ENCODE measurements at regions not wholly inside any gene's neighbourhood (a gene's known extent, or its start where the extent isn't known, plus 50 kb on each side); places are given as distances from the start of the nearest gene placed in this dataset.
"Not testable (repeated sequence)": the region's sequence is repeated elsewhere in the genome, so short reads cannot be mapped to it uniquely, and the experiment has no call there.

- DNase-seq (ENCODE audit: low read depth): no peak
These were observed 151.0 kb downstream of the MREG start for GRCh38 chr2:215862351-215862771.

- no peak for DNase-seq (ENCODE audit: low read depth)
These were observed 151.6 kb downstream of the MREG start for GRCh38 chr2:215861607-215862350.

- no peak for DNase-seq (ENCODE audit: low read depth)
These were observed 157.3 kb downstream of the MREG start for GRCh38 chr2:215856080-215856479.

- not testable (repeated sequence) for DNase-seq (ENCODE audit: low read depth)
These were observed 158.0 kb downstream of the MREG start for GRCh38 chr2:215855308-215855707.

GRCh38 chr2:215854008-215854407 lies 159.3 kb downstream of the MREG start:
- no peak for DNase-seq (ENCODE audit: low read depth)

GRCh38 chr2:215851696-215852095 lies 161.7 kb downstream of the MREG start:
- DNase-seq (ENCODE audit: low read depth): no peak

- no peak for DNase-seq (ENCODE audit: low read depth)
These were observed 162.3 kb downstream of the MREG start for GRCh38 chr2:215851082-215851481.

- no peak for DNase-seq (ENCODE audit: low read depth)
These were observed 163.0 kb downstream of the MREG start for GRCh38 chr2:215850380-215850779.

GRCh38 chr2:215849771-215850170 lies 163.6 kb downstream of the MREG start:
- no peak for DNase-seq (ENCODE audit: low read depth)

- DNase-seq (ENCODE audit: low read depth): no peak
These were observed 164.7 kb downstream of the MREG start for GRCh38 chr2:215848698-215849097.

- no peak for DNase-seq (ENCODE audit: low read depth)
These were observed 165.2 kb downstream of the MREG start for GRCh38 chr2:215848146-215848545.

- no peak for DNase-seq (ENCODE audit: low read depth)
These were observed 165.6 kb downstream of the MREG start for GRCh38 chr2:215847718-215848117.

GRCh38 chr2:215847056-215847455 lies 166.3 kb downstream of the MREG start:
- DNase-seq (ENCODE audit: low read depth): no peak

GRCh38 chr2:215845839-215846586 lies 167.3 kb downstream of the MREG start:
- no peak for DNase-seq (ENCODE audit: low read depth)

- DNase-seq (ENCODE audit: low read depth): peak; percentile 75
These were observed 169.8 kb downstream of the MREG start for GRCh38 chr2:215843579-215843978.

- no peak for DNase-seq (ENCODE audit: low read depth)
These were observed 172.1 kb downstream of the MREG start for GRCh38 chr2:215841175-215841816.

- DNase-seq (ENCODE audit: low read depth): no peak
These were observed 173.5 kb downstream of the MREG start for GRCh38 chr2:215839816-215840215.

GRCh38 chr2:215839309-215839708 lies 174.0 kb downstream of the MREG start:
- no peak for DNase-seq (ENCODE audit: low read depth)

- DNase-seq (ENCODE audit: low read depth): no peak
These were observed 176.5 kb downstream of the MREG start for GRCh38 chr2:215836881-215837280.

GRCh38 chr2:215835657-215836056 lies 177.7 kb downstream of the MREG start:
- DNase-seq (ENCODE audit: low read depth): no peak

- no peak for DNase-seq (ENCODE audit: low read depth)
These were observed 178.1 kb downstream of the MREG start for GRCh38 chr2:215835231-215835630.

- DNase-seq (ENCODE audit: low read depth): no peak
These were observed 179.7 kb downstream of the MREG start for GRCh38 chr2:215833531-215834162.

- no peak for DNase-seq (ENCODE audit: low read depth)
These were observed 180.6 kb downstream of the MREG start for GRCh38 chr2:215832791-215833190.
